SK-N-MC (cell line): ENCODE measurements at regions not wholly inside any gene's neighbourhood (a gene's known extent, or its start where the extent isn't known, plus 50 kb on each side); places are given as distances from the start of the nearest gene placed in this dataset.
"Not testable (repeated sequence)": the region's sequence is repeated elsewhere in the genome, so short reads cannot be mapped to it uniquely, and the experiment has no call there.

Source experiments
- DNase-seq: peaks from one replicate; pipeline ENCODE4 v3.0.0-alpha.2; 2011; ENCODE audit warnings: low read depth, low spot score
- H3K27ac ChIP-seq: fragments of 200-600 bp; sonication (generic); 2 replicates; pipeline ENCODE4 v1.5.1; 2016; ENCODE audit warnings: mixed run types
- H3K36me3 ChIP-seq: fragments of 200-600 bp; sonication (generic); 2 replicates; pipeline ENCODE4 v1.6.1; 2017; ENCODE audit warnings: antibody characterized with exemption, low read length, mixed read lengths; ENCODE audit not compliant: insufficient read depth
- H3K4me3 ChIP-seq: fragments of 200-600 bp; sonication (generic); 2 replicates; pipeline ENCODE4 v1.5.1; 2016
- H3K9ac ChIP-seq: fragments of 200-600 bp; sonication (generic); 2 replicates; pipeline ENCODE4 v1.8.0; 2017; ENCODE audit warnings: mixed run types, mixed read lengths; ENCODE audit not compliant: insufficient read length
- H3K9me3 ChIP-seq: fragments of 200-600 bp; sonication (generic); 2 replicates; pipeline ENCODE4 v1.6.1; 2017; ENCODE audit warnings: low read depth, mild to moderate bottlenecking, antibody characterized with exemption, low read length, moderate library complexity, mixed read lengths
- EZH2 ChIP-seq: fragments of 200-600 bp; sonication (generic); IDR thresholded peaks from one replicate; pipeline ENCODE4 v1.6.1; 2017; ENCODE audit warnings: antibody characterized with exemption
- FOXP2 ChIP-seq: optimal IDR thresholded peaks from 2 replicates; pipeline ENCODE3; 2011; ENCODE audit warnings: mild to moderate bottlenecking, moderate library complexity; ENCODE audit not compliant: insufficient read depth; ENCODE audit errors: extremely low read length, control extremely low read depth
- POLR2AphosphoS5 ChIP-seq: IDR thresholded peaks from 2 replicates; pipeline ENCODE4 v1.6.1; 2012; ENCODE audit warnings: mild to moderate bottlenecking, low read depth, low read length, borderline replicate concordance

- TF ChIP-seq FOXP2 (no peak), POLR2AphosphoS5 (no peak), EZH2 (no peak)
- H3K36me3 ChIP-seq, result no peaks in the 10 kb centered on the region
- H3K9ac ChIP-seq, result no peak overlapping the region
- no peak overlapping the region for H3K27ac ChIP-seq
- H3K9me3 ChIP-seq, result no peaks in the 10 kb centered on the region
- no peak for DNase-seq
- H3K4me3 ChIP-seq, result no peak overlapping the region
Observed at GRCh38 chr10:130717083-130717482, 580.9 kb downstream of the GLRX3 start.

- H3K4me3 ChIP-seq, H3K36me3 ChIP-seq, H3K9ac ChIP-seq, H3K27ac ChIP-seq, H3K9me3 ChIP-seq, DNase-seq: not testable (repeated sequence)
Observed at GRCh38 chr10:130718744-130719447, 582.7 kb downstream of the GLRX3 start.

- Histone ChIP-seq H3K9me3 (no peaks in the 10 kb centered on the region), H3K27ac (no peak overlapping the region), H3K9ac (no peak overlapping the region), H3K4me3 (no peak overlapping the region), H3K36me3 (no peaks in the 10 kb centered on the region)
- TF ChIP-seq FOXP2, result no peak
- no peak for DNase-seq
Observed at GRCh38 chr10:130719448-130719752, 583.2 kb downstream of the GLRX3 start.

GRCh38 chr10:130720235-130720634 is 584.0 kb downstream of the GLRX3 start:
- no peak for DNase-seq
- TF ChIP-seq FOXP2 (no peak), POLR2AphosphoS5 (no peak), EZH2 (no peak)
- Histone ChIP-seq H3K9ac (no peak overlapping the region), H3K9me3 (no peaks in the 10 kb centered on the region), H3K36me3 (no peaks in the 10 kb centered on the region), H3K27ac (no peak overlapping the region), H3K4me3 (no peak overlapping the region)

- H3K27ac ChIP-seq, result no peak overlapping the region
- TF ChIP-seq EZH2 (no peak), POLR2AphosphoS5 (no peak), FOXP2 (no peak)
- H3K36me3 ChIP-seq, result no peaks in the 10 kb centered on the region
- DNase-seq, result no peak
- H3K4me3 ChIP-seq, result no peak overlapping the region
- H3K9me3 ChIP-seq, result no peaks in the 10 kb centered on the region
- H3K9ac ChIP-seq, result no peak overlapping the region
Observed at GRCh38 chr10:130721971-130722370, 585.8 kb downstream of the GLRX3 start.

GRCh38 chr10:130723704-130724103 is 587.5 kb downstream of the GLRX3 start:
- Histone ChIP-seq H3K4me3 (no peak overlapping the region), H3K27ac (no peak overlapping the region)
- no peak for TF ChIP-seq EZH2
- no peak for TF ChIP-seq POLR2AphosphoS5
- TF ChIP-seq FOXP2, result no peak

GRCh38 chr10:130725474-130725970 is 586.0 kb downstream of the TCERG1L start:
- H3K9ac ChIP-seq, result no peak overlapping the region
- H3K9me3 ChIP-seq, result no peaks in the 10 kb centered on the region
- TF ChIP-seq POLR2AphosphoS5 (no peak), EZH2 (no peak), FOXP2 (no peak)
- no peak for DNase-seq
- H3K36me3 ChIP-seq, result no peaks in the 10 kb centered on the region
- no peak overlapping the region for H3K4me3 ChIP-seq
- no peak overlapping the region for H3K27ac ChIP-seq

More at GRCh38 chr10:130723704-130724103, 587.5 kb downstream of the GLRX3 start:
- no peaks in the 10 kb centered on the region for H3K36me3 ChIP-seq
- H3K9me3 ChIP-seq, result no peaks in the 10 kb centered on the region
- DNase-seq, result no peak
- no peak overlapping the region for H3K9ac ChIP-seq

GRCh38 chr10:130726996-130727725 is 584.4 kb downstream of the TCERG1L start:
- no peak overlapping the region for H3K4me3 ChIP-seq
- DNase-seq, result no peak
- no peak overlapping the region for H3K27ac ChIP-seq
- no peaks in the 10 kb centered on the region for H3K36me3 ChIP-seq
- H3K9me3 ChIP-seq, result no peaks in the 10 kb centered on the region
- no peak for TF ChIP-seq FOXP2
- no peak for TF ChIP-seq EZH2
- H3K9ac ChIP-seq, result no peak overlapping the region
